Esophagus squamous epithelium (tissue), 5 donors: ENCODE measurements at regions not wholly inside any gene's neighbourhood (a gene's known extent, or its start where the extent isn't known, plus 50 kb on each side); places are given as distances from the start of the nearest gene placed in this dataset.

Source experiments
- DNase-seq: peaks from one replicate; lab custom pipeline; 2025; lab: John Stamatoyannopoulos, UW
- H3K27ac ChIP-seq, 4 donors: fragments of 200-600 bp; sonication (generic); one replicate each; pipeline ENCODE4 v1.5.1; 2016 to 2019; ENCODE audit warnings: mild to moderate bottlenecking in 1 of 4
- H3K27me3 ChIP-seq, 4 donors: fragments of 200-600 bp; sonication (generic); 1 replicate in 3 of 4; 2 replicates in 1 of 4; pipeline versions ENCODE4 v1.5.1 to v1.6.0; 2017 to 2021; ENCODE audit warnings: antibody characterized with exemption in 1 of 4
- H3K36me3 ChIP-seq, 3 donors: fragments of 200-600 bp; sonication (generic); one replicate each; pipeline ENCODE4 v1.5.1; 2016 to 2019
- H3K4me1 ChIP-seq, 3 donors: fragments of 200-600 bp; sonication (generic); one replicate each; pipeline ENCODE4 v1.5.1; 2017 to 2019
- H3K4me3 ChIP-seq, 4 donors: fragments of 200-600 bp; sonication (generic); 1 replicate in 3 of 4; 2 replicates in 1 of 4; pipeline ENCODE4 v1.5.1; 2016 to 2019; ENCODE audit warnings: mild to moderate bottlenecking in 2 of 4, moderate library complexity in 1 of 4
- H3K9me3 ChIP-seq, 3 donors: fragments of 200-600 bp; sonication (generic); one replicate each; pipeline ENCODE4 v1.5.1; 2016 to 2019
- CTCF ChIP-seq, 6 experiments: fragments of 450-650 bp in 4 of 6; fragments of 200-600 bp in 2 of 6; sonication (generic) in 2 of 6; IDR thresholded peaks; one replicate each; pipeline ENCODE4 v1.5.1; 2016 to 2019; ENCODE audit warnings: antibody characterized with exemption in 6 of 6, mild to moderate bottlenecking in 4 of 6, moderate library complexity in 4 of 6
- POLR2A ChIP-seq, 4 donors: fragments of 450-650 bp; IDR thresholded peaks; one replicate each; pipeline ENCODE4 v1.6.1; 2017; ENCODE audit warnings: antibody characterized with exemption in 4 of 4, mild to moderate bottlenecking in 4 of 4, moderate library complexity in 3 of 4
- WGBS, 2 donors: methylation state at CpG; one replicate each; pipeline ENCODE4 v1.1.5; 2018; 5-methylcytosine and 5-hydroxymethylcytosine counted together
- intact Hi-C: fragments of 100-400 bp; cut with DNase I; formaldehyde crosslinking; loops from one replicate; pipeline ENCODE4 v1.15.0; 2022
- donor health status: DM: yes; HTN: yes; CAD: no.

GRCh38 chr4:100118181-100118580, 72.1 kb downstream of the DDIT4L start:
- TF ChIP-seq POLR2A (IDR thresholded peaks at IDR 0.05) (no peak), CTCF (IDR thresholded peaks at IDR 0.05) (no peak)
- DNase-seq: no peak
- H3K27ac ChIP-seq: no peak overlapping the region
- no peak overlapping the region for H3K4me3 ChIP-seq
- WGBS, 2 donors: 65 to 76% methylated on average over 2 of the region's 2 CpGs
- H3K27me3 ChIP-seq: no peaks in the 10 kb centered on the region
- H3K9me3 ChIP-seq: no peaks in the 10 kb centered on the region
- no peaks in the 10 kb centered on the region for H3K4me1 ChIP-seq
- intact Hi-C loops: no loop called here
- no peaks in the 10 kb centered on the region for H3K36me3 ChIP-seq

GRCh38 chr4:100117750-100118149, 72.5 kb downstream of the DDIT4L start:
- WGBS, 2 donors: 73 to 89% methylated on average over 3 of the region's 3 CpGs
- intact Hi-C loops: no loop called here
- Histone ChIP-seq H3K36me3 (no peaks in the 10 kb centered on the region), H3K4me1 (no peaks in the 10 kb centered on the region), H3K27me3 (no peaks in the 10 kb centered on the region), H3K27ac (no peak overlapping the region), H3K9me3 (no peaks in the 10 kb centered on the region), H3K4me3 (no peak overlapping the region)
- TF ChIP-seq CTCF (IDR thresholded peaks at IDR 0.05) (no peak), POLR2A (IDR thresholded peaks at IDR 0.05) (no peak)
- DNase-seq: no peak

GRCh38 chr4:100114909-100115308, 75.4 kb downstream of the DDIT4L start:
- Histone ChIP-seq H3K4me1 (no peaks in the 10 kb centered on the region), H3K27ac (no peak overlapping the region)
- WGBS, 2 donors: 64 to 83% methylated on average over 4 of the region's 4 CpGs

GRCh38 chr4:100113732-100114131, 76.5 kb downstream of the DDIT4L start:
- WGBS, 2 donors: 51 to 72% methylated on average over 2 of the region's 2 CpGs
- intact Hi-C loops: no loop called here
- H3K9me3 ChIP-seq: no peaks in the 10 kb centered on the region

More at GRCh38 chr4:100114909-100115308, 75.4 kb downstream of the DDIT4L start:
- Histone ChIP-seq H3K4me3 (no peak overlapping the region), H3K36me3 (no peaks in the 10 kb centered on the region), H3K9me3 (no peaks in the 10 kb centered on the region), H3K27me3 (no peaks in the 10 kb centered on the region)
- no peak for TF ChIP-seq CTCF (IDR thresholded peaks at IDR 0.05)
- no peak for TF ChIP-seq POLR2A (IDR thresholded peaks at IDR 0.05)
- intact Hi-C loops: no loop called here
- no peak for DNase-seq

GRCh38 chr4:100113096-100113495, 77.2 kb downstream of the DDIT4L start:
- H3K9me3 ChIP-seq: no peaks in the 10 kb centered on the region
- no peaks in the 10 kb centered on the region for H3K27me3 ChIP-seq
- WGBS, 2 donors: 80 to 81% methylated on average over 1 of the region's 1 CpG
- TF ChIP-seq POLR2A (IDR thresholded peaks at IDR 0.05): no peak
- no peak for TF ChIP-seq CTCF (IDR thresholded peaks at IDR 0.05)
- H3K4me1 ChIP-seq: no peaks in the 10 kb centered on the region
- no peaks in the 10 kb centered on the region for H3K36me3 ChIP-seq
- intact Hi-C loops: no loop called here
- no peak overlapping the region for H3K4me3 ChIP-seq
- H3K27ac ChIP-seq: no peak overlapping the region
- DNase-seq: no peak

More at GRCh38 chr4:100113732-100114131, 76.5 kb downstream of the DDIT4L start:
- no peak overlapping the region for H3K4me3 ChIP-seq
- DNase-seq: no peak
- no peak overlapping the region for H3K27ac ChIP-seq
- H3K27me3 ChIP-seq: no peaks in the 10 kb centered on the region
- TF ChIP-seq CTCF (IDR thresholded peaks at IDR 0.05) (no peak), POLR2A (IDR thresholded peaks at IDR 0.05) (no peak)
- H3K36me3 ChIP-seq: no peaks in the 10 kb centered on the region
- no peaks in the 10 kb centered on the region for H3K4me1 ChIP-seq
